Ovary (tissue), 3 donors: ENCODE measurements at regions not wholly inside any gene's neighbourhood (a gene's known extent, or its start where the extent isn't known, plus 50 kb on each side); places are given as distances from the start of the nearest gene placed in this dataset.

ENCODE experiments used
- CTCF ChIP-seq, 3 donors: fragments of 450-650 bp in 2 of 3; fragments of 200-600 bp in 1 of 3; IDR thresholded peaks; one replicate each; pipeline versions ENCODE4 v1.5.1 to v1.8.0; 2016 to 2022; ENCODE audit warnings: antibody characterized with exemption in 3 of 3, mild to moderate bottlenecking in 1 of 3
- EP300 ChIP-seq: sonication (generic); formaldehyde crosslinking; IDR thresholded peaks from one replicate; pipeline ENCODE4 v1.6.1; 2017; ENCODE audit warnings: antibody characterized with exemption
- POLR2A ChIP-seq: fragments of 450-650 bp; IDR thresholded peaks from one replicate; pipeline ENCODE4 v1.6.1; 2017; ENCODE audit warnings: antibody characterized with exemption, mild to moderate bottlenecking, moderate library complexity
- donor health status: DM: no; HTN: no; CAD: no.

DNA sequence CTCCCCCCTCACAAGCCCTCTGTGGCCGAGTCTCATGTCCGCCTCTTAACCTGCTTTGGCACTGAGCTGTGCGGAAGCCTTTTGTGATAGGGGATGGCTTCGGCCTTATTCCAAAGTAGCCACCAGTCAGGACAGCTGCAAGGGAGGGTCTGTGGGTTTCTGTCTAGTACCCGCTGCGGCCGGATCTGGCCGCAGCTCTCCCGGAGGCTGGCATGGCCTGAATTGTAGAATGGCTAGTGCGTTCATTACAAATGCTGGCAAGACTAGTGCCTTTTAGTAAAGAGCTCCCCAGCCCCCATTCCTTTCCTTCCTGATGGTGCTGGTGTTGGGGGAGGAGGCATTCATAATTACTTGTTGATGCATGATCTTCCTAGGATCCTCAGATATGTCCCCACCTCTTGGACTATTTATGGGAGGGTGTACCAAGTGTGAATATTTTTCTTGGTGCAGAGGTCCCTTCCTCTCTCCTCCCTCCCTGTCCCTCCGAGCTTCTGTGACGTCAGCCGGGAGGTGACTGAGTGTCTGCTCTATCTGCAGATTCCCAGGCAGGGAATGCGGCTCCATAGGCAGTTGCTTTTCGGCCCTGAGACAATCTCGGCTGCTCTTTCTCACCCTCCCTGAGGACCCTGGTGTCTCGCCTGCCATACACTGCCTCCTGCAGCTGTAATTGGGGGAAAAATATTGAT, 108.7 kb upstream of the E2F8 start:
- TF ChIP-seq POLR2A (no peak), EP300 (no peak), CTCF (IDR thresholded peaks at IDR 0.05) (no peak)
